ENCODE measurements at regions not wholly inside any gene's neighbourhood (a gene's known extent, or its start where the extent isn't known, plus 50 kb on each side); places are given as distances from the start of the nearest gene placed in this dataset.

DNA sequence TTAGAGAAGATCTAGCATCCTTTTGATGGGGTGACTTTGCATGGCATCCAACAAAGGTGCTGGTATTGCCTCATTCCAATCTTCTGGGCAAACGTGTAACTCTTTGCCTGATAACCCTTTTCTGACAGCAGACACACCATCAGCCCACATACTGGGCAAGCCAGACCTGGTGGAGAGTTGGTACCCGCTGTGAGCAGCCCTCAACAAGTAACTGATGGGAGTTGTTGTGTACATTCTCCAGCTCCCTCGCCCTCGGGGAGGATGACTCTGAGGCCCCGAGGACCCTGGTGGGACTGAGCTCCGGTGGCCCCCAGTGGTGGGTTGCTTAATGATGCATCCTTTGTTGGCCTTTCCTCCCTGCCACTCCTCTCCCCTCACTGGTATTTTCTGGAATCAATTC, 102.4 kb upstream of the SLC6A11 start:
- DNase-seq (ENCODE audit: low read depth, low spot score), result no peak
- Histone ChIP-seq H3K9ac (replicated peaks; ENCODE audit: extremely low read depth, insufficient read depth, low read length) (no peak overlapping the region), H2AFZ (ENCODE audit: low read depth, low read length) (no peak overlapping the region), H3K4me3 (replicated peaks in 1 of 3; ENCODE audit: insufficient read depth in 1 of 3, low read depth in 1 of 3, low read length in 3 of 3) (no peak overlapping the region), H3K27me3 (ENCODE audit: control insufficient read depth in 2 of 2, insufficient read depth in 2 of 2, low read length in 2 of 2) (peaks cover 7 to 9% of the 10 kb centered on the region in 2 experiments), H3K27ac (ENCODE audit: insufficient read depth, low read depth, low read length) (no peak overlapping the region), H3K4me1 (ENCODE audit: control insufficient read depth, extremely low read depth, insufficient read depth, low read length) (no peaks in the 10 kb centered on the region), H3K9me3 (replicated peaks; ENCODE audit: control insufficient read depth, insufficient read depth, low read length) (no peaks in the 10 kb centered on the region), H3K36me3 (ENCODE audit: control insufficient read depth in 2 of 2, extremely low read depth in 1 of 2, insufficient read depth in 2 of 2, low read length in 2 of 2) (no peaks in the 10 kb centered on the region), H3K79me2 (ENCODE audit: control insufficient read depth, insufficient read depth, low read length) (no peaks in the 10 kb centered on the region), H3K4me2 (ENCODE audit: insufficient read depth, low read length) (no peak overlapping the region), H4K20me1 (replicated peaks; ENCODE audit: control insufficient read depth, extremely low read depth, insufficient read depth, low read length) (no peaks in the 10 kb centered on the region), H3K9me1 (replicated peaks; ENCODE audit: control insufficient read depth, extremely low read depth, insufficient read depth, low read length) (no peaks in the 10 kb centered on the region)
- FAIRE-seq, result no peak
- CTCF ChIA-PET, result interaction anchor here (1.5 kb wide), 1 partner anchor 25 kb away, joined by 3 read pairs; no protein-coding TSS in a partner anchor
- POLR2A ChIA-PET, result no interaction called here
- TF ChIP-seq FOS (IDR thresholded peaks at IDR 0.05; ENCODE audit: borderline replicate concordance, insufficient read depth, low read length), result no peak
- TF ChIP-seq, protein P1, sequence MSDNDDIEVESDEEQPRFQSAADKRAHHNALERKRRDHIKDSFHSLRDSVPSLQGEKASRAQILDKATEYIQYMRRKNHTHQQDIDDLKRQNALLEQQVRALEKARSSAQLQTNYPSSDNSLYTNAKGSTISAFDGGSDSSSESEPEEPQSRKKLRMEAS (IDR thresholded peaks at IDR 0.05; ENCODE audit: insufficient read depth, insufficient read length), result no peak
- dilution Hi-C loops (cut with MboI; ENCODE audit: extremely low pct_ligation_motif_present, low sequenced_read_pairs) (no loop called here), intact Hi-C loops (cut with micrococcal nuclease) (no loop called here)
- no TSS peak for BruUV-seq (replicated peaks)

DNA sequence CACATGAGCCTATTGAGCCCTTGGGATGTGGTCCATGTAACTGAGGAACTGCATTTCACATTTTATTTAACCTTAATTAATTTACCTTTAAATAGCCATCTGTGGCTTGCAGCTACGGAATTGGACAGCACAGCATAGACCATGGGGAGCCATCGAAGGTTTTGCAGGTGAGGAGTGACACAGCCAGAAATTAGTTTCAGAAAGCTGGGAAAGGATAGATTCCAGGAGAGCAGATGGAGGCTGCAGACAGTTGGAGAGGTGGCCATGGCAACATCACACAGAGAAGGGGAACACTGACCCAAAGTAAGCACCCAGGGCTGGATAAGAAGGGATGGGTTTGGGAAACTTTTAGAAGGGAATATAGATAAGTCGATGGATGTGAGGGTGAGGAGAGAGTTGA, 100.1 kb upstream of the SLC6A11 start:
- H2AFZ ChIP-seq (ENCODE audit: low read depth, low read length), result no peak overlapping the region
- no peak overlapping the region for H3K4me2 ChIP-seq (ENCODE audit: insufficient read depth, low read length)
- no peaks in the 10 kb centered on the region for H3K27me3 ChIP-seq (ENCODE audit: control insufficient read depth in 2 of 2, insufficient read depth in 2 of 2, low read length in 2 of 2)
- no peak for FAIRE-seq
- H3K9me1 ChIP-seq (replicated peaks; ENCODE audit: control insufficient read depth, extremely low read depth, insufficient read depth, low read length), result no peaks in the 10 kb centered on the region
- no peaks in the 10 kb centered on the region for H3K9me3 ChIP-seq (replicated peaks; ENCODE audit: control insufficient read depth, insufficient read depth, low read length)
- BruUV-seq (replicated peaks), result no TSS peak
- no peaks in the 10 kb centered on the region for H3K4me1 ChIP-seq (ENCODE audit: control insufficient read depth, extremely low read depth, insufficient read depth, low read length)
- intact Hi-C loops (cut with micrococcal nuclease) (no loop called here), dilution Hi-C loops (cut with MboI; ENCODE audit: extremely low pct_ligation_motif_present, low sequenced_read_pairs) (no loop called here)
- H3K9ac ChIP-seq (replicated peaks; ENCODE audit: extremely low read depth, insufficient read depth, low read length), result no peak overlapping the region
- DNase-seq (ENCODE audit: low read depth, low spot score), result no peak
- H3K79me2 ChIP-seq (ENCODE audit: control insufficient read depth, insufficient read depth, low read length), result no peaks in the 10 kb centered on the region
- TF ChIP-seq GATA2 (IDR thresholded peaks at IDR 0.05; ENCODE audit: insufficient read depth, insufficient read length, low read depth, low read length) (no peak), POLR2A (IDR thresholded peaks at IDR 0.05; ENCODE audit: low read depth, low read length) (no peak), POLR2AphosphoS5 (IDR thresholded peaks at IDR 0.05; ENCODE audit: insufficient read depth, low read depth, low read length) (no peak), EZH2 (IDR thresholded peaks at IDR 0.05; ENCODE audit: borderline replicate concordance, low read depth, low read length, severe bottlenecking) (no peak)
- TF ChIP-seq, protein P1 (IDR thresholded peaks at IDR 0.05; ENCODE audit: insufficient read depth, insufficient read length), result no peak
- TF ChIP-seq, protein P2, sequence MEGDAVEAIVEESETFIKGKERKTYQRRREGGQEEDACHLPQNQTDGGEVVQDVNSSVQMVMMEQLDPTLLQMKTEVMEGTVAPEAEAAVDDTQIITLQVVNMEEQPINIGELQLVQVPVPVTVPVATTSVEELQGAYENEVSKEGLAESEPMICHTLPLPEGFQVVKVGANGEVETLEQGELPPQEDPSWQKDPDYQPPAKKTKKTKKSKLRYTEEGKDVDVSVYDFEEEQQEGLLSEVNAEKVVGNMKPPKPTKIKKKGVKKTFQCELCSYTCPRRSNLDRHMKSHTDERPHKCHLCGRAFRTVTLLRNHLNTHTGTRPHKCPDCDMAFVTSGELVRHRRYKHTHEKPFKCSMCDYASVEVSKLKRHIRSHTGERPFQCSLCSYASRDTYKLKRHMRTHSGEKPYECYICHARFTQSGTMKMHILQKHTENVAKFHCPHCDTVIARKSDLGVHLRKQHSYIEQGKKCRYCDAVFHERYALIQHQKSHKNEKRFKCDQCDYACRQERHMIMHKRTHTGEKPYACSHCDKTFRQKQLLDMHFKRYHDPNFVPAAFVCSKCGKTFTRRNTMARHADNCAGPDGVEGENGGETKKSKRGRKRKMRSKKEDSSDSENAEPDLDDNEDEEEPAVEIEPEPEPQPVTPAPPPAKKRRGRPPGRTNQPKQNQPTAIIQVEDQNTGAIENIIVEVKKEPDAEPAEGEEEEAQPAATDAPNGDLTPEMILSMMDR (IDR thresholded peaks at IDR 0.05; ENCODE audit: extremely low read depth in 1 of 2, insufficient read depth in 1 of 2, low read depth in 1 of 2, low read length in 2 of 2), result no peak
- H3K4me3 ChIP-seq (replicated peaks in 1 of 3; ENCODE audit: insufficient read depth in 1 of 3, low read depth in 1 of 3, low read length in 3 of 3), result no peak overlapping the region
- no peak overlapping the region for H3K27ac ChIP-seq (ENCODE audit: insufficient read depth, low read depth, low read length)
- no peaks in the 10 kb centered on the region for H3K36me3 ChIP-seq (ENCODE audit: control insufficient read depth in 2 of 2, extremely low read depth in 1 of 2, insufficient read depth in 2 of 2, low read length in 2 of 2)
- POLR2A ChIA-PET, result no interaction called here
- CTCF ChIA-PET, result no interaction called here
- no peaks in the 10 kb centered on the region for H4K20me1 ChIP-seq (replicated peaks; ENCODE audit: control insufficient read depth, extremely low read depth, insufficient read depth, low read length)
